ENCODE measurements at regions not wholly inside any gene's neighbourhood (a gene's known extent, or its start where the extent isn't known, plus 50 kb on each side); places are given as distances from the start of the nearest gene placed in this dataset. TPM values are rescaled to one million over a fixed set of nuclear protein-coding genes. Genes with fewer than 3 reads are reported as not detected.

- H3K36me3 ChIP-seq, result no peaks in the 10 kb centered on the region
- WGBS, 3 donors, result 23 to 33% (median 30%) methylated on average over 4 of the region's 4 CpGs
- H3K9me3 ChIP-seq, result no peaks in the 10 kb centered on the region
- no peak overlapping the region for H3K4me3 ChIP-seq
- TF ChIP-seq EP300 (IDR thresholded peaks at IDR 0.05) (no peak), POLR2A (IDR thresholded peaks at IDR 0.05) (no peak), CTCF (IDR thresholded peaks at IDR 0.05) (no peak)
- H3K27me3 ChIP-seq, result no peaks in the 10 kb centered on the region
- intact Hi-C loops (cut with DNase I), result no loop called here
- no peaks in the 10 kb centered on the region for H3K4me1 ChIP-seq (ENCODE audit: insufficient read depth)
- no peak overlapping the region for H3K27ac ChIP-seq
- DNase-seq, result no peak
Observed at GRCh38 chr5:11962122-11962521, 57.9 kb upstream of the CTNND2 start.

GRCh38 chr5:11958321-11958720 lies 54.1 kb upstream of the CTNND2 start:
- Histone ChIP-seq H3K27ac (no peak overlapping the region), H3K27me3 (no peaks in the 10 kb centered on the region), H3K36me3 (no peaks in the 10 kb centered on the region), H3K9me3 (no peaks in the 10 kb centered on the region), H3K4me1 (ENCODE audit: insufficient read depth) (no peaks in the 10 kb centered on the region), H3K4me3 (no peak overlapping the region)
- no peak for TF ChIP-seq EP300 (IDR thresholded peaks at IDR 0.05)
- no peak for TF ChIP-seq POLR2A (IDR thresholded peaks at IDR 0.05)
- TF ChIP-seq CTCF (IDR thresholded peaks at IDR 0.05), result no peak
- intact Hi-C loops (cut with DNase I), result no loop called here
- DNase-seq, result no peak
- WGBS, 3 donors, result 55 to 63% (median 58%) methylated on average over 2 of the region's 2 CpGs

GRCh38 chr5:11955331-11955730 lies 51.1 kb upstream of the CTNND2 start:
- H3K4me1 ChIP-seq (ENCODE audit: insufficient read depth), result no peaks in the 10 kb centered on the region
- H3K4me3 ChIP-seq, result no peak overlapping the region
- no peak for DNase-seq
- intact Hi-C loops (cut with DNase I), result no loop called here
- TF ChIP-seq EP300 (IDR thresholded peaks at IDR 0.05) (no peak), POLR2A (IDR thresholded peaks at IDR 0.05) (no peak), CTCF (IDR thresholded peaks at IDR 0.05) (no peak)
- no peaks in the 10 kb centered on the region for H3K9me3 ChIP-seq
- no peaks in the 10 kb centered on the region for H3K27me3 ChIP-seq
- H3K27ac ChIP-seq, result no peak overlapping the region
- H3K36me3 ChIP-seq, result no peaks in the 10 kb centered on the region

Small RNA genes in the stretch of these regions (small RNA-seq; reads per million reads assigned to genes)
- not detected for gene RNU6-679P
